Right lobe of liver (tissue), 6 donors: ENCODE measurements at regions not wholly inside any gene's neighbourhood (a gene's known extent, or its start where the extent isn't known, plus 50 kb on each side); places are given as distances from the start of the nearest gene placed in this dataset.

Experiments used
- ATAC-seq, 4 donors: fragments of 200-7000 bp; cut with Tn5 transposase; one replicate each; pipeline ENCODE4 v1.9.1; 2020; ENCODE audit warnings: mild to moderate bottlenecking in 4 of 4, moderate library complexity in 4 of 4
- DNase-seq, 3 donors: peaks; one replicate each; pipeline ENCODE4 v3.0.0-alpha.2; 2020
- H3K27ac ChIP-seq, 3 donors: fragments of 200-600 bp; one replicate each; pipeline ENCODE4 v1.8.0; 2022
- H3K27me3 ChIP-seq, 2 donors: fragments of 200-600 bp; one replicate each; pipeline ENCODE4 v1.8.0; 2022
- H3K36me3 ChIP-seq, 4 donors: fragments of 200-600 bp; sonication (generic) in 1 of 4; one replicate each; pipeline versions ENCODE4 v1.5.1 to v1.8.0; 2017 to 2022; ENCODE audit warnings: control low read depth in 1 of 4
- H3K4me1 ChIP-seq, 4 donors: fragments of 200-600 bp; sonication (generic) in 1 of 4; one replicate each; pipeline versions ENCODE4 v1.5.1 to v1.8.0; 2017 to 2022; ENCODE audit warnings: control low read depth in 1 of 4
- H3K4me3 ChIP-seq, 3 donors: fragments of 200-600 bp; one replicate each; pipeline ENCODE4 v1.8.0; 2022
- H3K9me3 ChIP-seq, 4 donors: fragments of 200-600 bp; sonication (generic) in 1 of 4; one replicate each; pipeline versions ENCODE4 v1.5.1 to v1.8.0; 2017 to 2022; ENCODE audit warnings: control low read depth in 1 of 4
- POLR2A ChIP-seq: fragments of 450-650 bp; IDR thresholded peaks from one replicate; pipeline ENCODE4 v1.6.1; 2017; ENCODE audit warnings: antibody characterized with exemption, mild to moderate bottlenecking
- WGBS: methylation state at CpG from one replicate; pipeline ENCODE4 v1.1.6; 2018; ENCODE audit warnings: low coverage, low lambda C conversion rate; ENCODE audit not compliant: insufficient coverage; ENCODE audit errors: missing lambda C conversion rate; 5-methylcytosine and 5-hydroxymethylcytosine counted together
- intact Hi-C, 2 donors: fragments of 100-400 bp; cut with DNase I; formaldehyde crosslinking; loops; one replicate each; pipeline versions ENCODE4 v1.11.2 to v1.14.1; 2022
- TF ChIP-seq, protein P1 (sequence below), 4 donors: fragments of 200-600 bp in 3 of 4; fragments of 450-650 bp in 1 of 4; IDR thresholded peaks; one replicate each; pipeline versions ENCODE4 v1.5.1 to v1.8.0; 2016 to 2022; ENCODE audit warnings: antibody characterized with exemption in 4 of 4, mild to moderate bottlenecking in 2 of 4
- donor health status: DM: no; HTN: yes; CAD: no.
- donor health status: DM: no; HTN: no; CAD: no.
- donor health status: DM: no; HTN: no; CAD: no.
- donor health status: DM: no; HTN: yes; CAD: no.
- donor health status: DM: no; HTN: yes; CAD: no.

- DNase-seq = no peak
- 41% methylated on average over 2 of the region's 2 CpGs for WGBS
- Histone ChIP-seq H3K27me3 (no peaks in the 10 kb centered on the region), H3K9me3 (no peaks in the 10 kb centered on the region), H3K27ac (no peak overlapping the region), H3K4me1 (no peaks in the 10 kb centered on the region), H3K36me3 (no peaks in the 10 kb centered on the region), H3K4me3 (no peak overlapping the region)
- TF ChIP-seq POLR2A = no peak
- TF ChIP-seq, protein P1, sequence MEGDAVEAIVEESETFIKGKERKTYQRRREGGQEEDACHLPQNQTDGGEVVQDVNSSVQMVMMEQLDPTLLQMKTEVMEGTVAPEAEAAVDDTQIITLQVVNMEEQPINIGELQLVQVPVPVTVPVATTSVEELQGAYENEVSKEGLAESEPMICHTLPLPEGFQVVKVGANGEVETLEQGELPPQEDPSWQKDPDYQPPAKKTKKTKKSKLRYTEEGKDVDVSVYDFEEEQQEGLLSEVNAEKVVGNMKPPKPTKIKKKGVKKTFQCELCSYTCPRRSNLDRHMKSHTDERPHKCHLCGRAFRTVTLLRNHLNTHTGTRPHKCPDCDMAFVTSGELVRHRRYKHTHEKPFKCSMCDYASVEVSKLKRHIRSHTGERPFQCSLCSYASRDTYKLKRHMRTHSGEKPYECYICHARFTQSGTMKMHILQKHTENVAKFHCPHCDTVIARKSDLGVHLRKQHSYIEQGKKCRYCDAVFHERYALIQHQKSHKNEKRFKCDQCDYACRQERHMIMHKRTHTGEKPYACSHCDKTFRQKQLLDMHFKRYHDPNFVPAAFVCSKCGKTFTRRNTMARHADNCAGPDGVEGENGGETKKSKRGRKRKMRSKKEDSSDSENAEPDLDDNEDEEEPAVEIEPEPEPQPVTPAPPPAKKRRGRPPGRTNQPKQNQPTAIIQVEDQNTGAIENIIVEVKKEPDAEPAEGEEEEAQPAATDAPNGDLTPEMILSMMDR (IDR thresholded peaks at IDR 0.05) = no peak
- ATAC-seq = no peak
- intact Hi-C loops = no loop called here
Measured at GRCh38 chr5:125338440-125339174, 592.2 kb upstream of the ZNF608 start.

DNA sequence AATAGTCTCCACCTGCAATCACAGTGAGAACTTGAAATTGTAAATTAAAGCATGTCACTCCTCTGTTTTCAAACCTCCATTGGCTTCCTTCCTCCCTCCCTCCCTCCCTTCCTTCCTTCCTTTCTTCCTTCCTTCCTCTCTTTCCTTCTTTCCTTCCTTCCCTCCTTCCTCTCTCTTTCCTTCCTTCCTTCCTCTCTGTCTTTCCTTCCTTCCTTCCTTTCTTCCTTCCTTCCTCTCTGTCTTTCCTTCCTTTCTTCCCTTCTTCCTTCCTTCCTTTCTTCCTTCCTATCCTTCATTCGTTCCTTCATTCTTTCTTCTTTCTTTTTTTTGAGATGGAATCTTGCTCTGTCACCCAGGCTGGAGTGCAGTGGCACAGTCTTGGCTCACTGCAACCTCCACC is 595.0 kb upstream of the ZNF608 start:
- no peaks in the 10 kb centered on the region for H3K9me3 ChIP-seq
- TF ChIP-seq POLR2A = no peak
- TF ChIP-seq, protein P1 (IDR thresholded peaks at IDR 0.05) = no peak
- ATAC-seq (no peak), DNase-seq (no peak)
- H3K36me3 ChIP-seq = no peaks in the 10 kb centered on the region
- no peak overlapping the region for H3K27ac ChIP-seq
- intact Hi-C loops = no loop called here
- no peak overlapping the region for H3K4me3 ChIP-seq
- 44% methylated on average over 1 of the region's 1 CpG for WGBS
- no peaks in the 10 kb centered on the region for H3K27me3 ChIP-seq
- H3K4me1 ChIP-seq = no peaks in the 10 kb centered on the region

GRCh38 chr5:125343015-125343414 is 596.6 kb upstream of the ZNF608 start:
- H3K36me3 ChIP-seq = no peaks in the 10 kb centered on the region
- no peaks in the 10 kb centered on the region for H3K4me1 ChIP-seq
- no peak for TF ChIP-seq POLR2A
- TF ChIP-seq, protein P1 (IDR thresholded peaks at IDR 0.05) = no peak
- ATAC-seq (no peak), DNase-seq (no peak)
- WGBS = 44% methylated on average over 2 of the region's 2 CpGs
- intact Hi-C loops = no loop called here
- H3K27ac ChIP-seq = no peak overlapping the region
- no peaks in the 10 kb centered on the region for H3K9me3 ChIP-seq
- no peaks in the 10 kb centered on the region for H3K27me3 ChIP-seq
- H3K4me3 ChIP-seq = no peak overlapping the region

- TF ChIP-seq, protein P1 (IDR thresholded peaks at IDR 0.05) = no peak
- no peak for TF ChIP-seq POLR2A
- intact Hi-C loops = no loop called here
- ATAC-seq (no peak), DNase-seq (no peak)
- H3K4me3 ChIP-seq = no peak overlapping the region
- H3K27me3 ChIP-seq = no peaks in the 10 kb centered on the region
- no peaks in the 10 kb centered on the region for H3K4me1 ChIP-seq
- H3K36me3 ChIP-seq = no peaks in the 10 kb centered on the region
- H3K27ac ChIP-seq = no peak overlapping the region
- WGBS = 94% methylated on average over 5 of the region's 5 CpGs
- no peaks in the 10 kb centered on the region for H3K9me3 ChIP-seq
Measured at GRCh38 chr5:125346316-125346715, 599.9 kb upstream of the ZNF608 start.
